CD4-positive, CD25-positive, alpha-beta regulatory T cell (primary cell): ENCODE measurements at regions not wholly inside any gene's neighbourhood (a gene's known extent, or its start where the extent isn't known, plus 50 kb on each side); places are given as distances from the start of the nearest gene placed in this dataset.
"Not testable (repeated sequence)": the region's sequence is repeated elsewhere in the genome, so short reads cannot be mapped to it uniquely, and the experiment has no call there.

ENCODE experiments used
- ATAC-seq, 2 donors: fragments of 150-1000 bp; cut with Tn5 transposase; one replicate each; pipeline ENCODE4 v1.10.0; 2021; ENCODE audit warnings: low read depth in 2 of 2, moderate number of reproducible peaks in 2 of 2, moderate library complexity in 1 of 2
- DNase-seq, 3 donors: peaks; one replicate each; pipeline versions ENCODE4 v3.0.0 to v3.0.0-alpha.2; 2012 to 2022; ENCODE audit warnings: mixed read lengths in 1 of 3
- H3K27ac ChIP-seq: one replicate; pipeline ENCODE4 v1.7.0; 2013; ENCODE audit warnings: mild to moderate bottlenecking, low read length; ENCODE audit not compliant: insufficient read depth, poor library complexity, severe bottlenecking
- H3K27me3 ChIP-seq: one replicate; pipeline ENCODE4 v1.7.0; 2013; ENCODE audit warnings: low read length; ENCODE audit not compliant: control insufficient read depth, insufficient read depth
- H3K36me3 ChIP-seq: one replicate; pipeline ENCODE4 v1.7.0; 2013; ENCODE audit warnings: mild to moderate bottlenecking, low read length, moderate library complexity; ENCODE audit not compliant: control insufficient read depth, insufficient read depth
- H3K4me1 ChIP-seq: 2 replicates; pipeline ENCODE4 v1.7.0; 2013; ENCODE audit warnings: mild to moderate bottlenecking, low read length; ENCODE audit not compliant: insufficient read depth, control insufficient read depth, poor library complexity, severe bottlenecking
- H3K4me3 ChIP-seq: one replicate; pipeline ENCODE4 v1.7.0; 2013; ENCODE audit warnings: low read depth, mild to moderate bottlenecking, low read length, moderate library complexity
- H3K9me3 ChIP-seq, 2 experiments: 1 replicate in 1 of 2; 2 replicates in 1 of 2; pipeline ENCODE4 v1.7.0; 2013; ENCODE audit warnings: low read length in 2 of 2, mild to moderate bottlenecking in 1 of 2, moderate library complexity in 1 of 2; ENCODE audit not compliant: control insufficient read depth in 2 of 2
- H3K27ac Mint-ChIP-seq, 3 donors: one replicate each; pipeline ENCODE4 v1.8.0; 2020 to 2022; ENCODE audit warnings: mild to moderate bottlenecking in 3 of 3, mixed read lengths in 3 of 3, moderate library complexity in 2 of 3
- H3K27me3 Mint-ChIP-seq: one replicate; pipeline ENCODE4 v1.8.0; 2022; ENCODE audit warnings: mild to moderate bottlenecking, mixed read lengths
- H3K36me3 Mint-ChIP-seq: one replicate; pipeline ENCODE4 v1.8.0; 2020; ENCODE audit warnings: mixed read lengths
- H3K4me1 Mint-ChIP-seq, 4 donors: one replicate each; pipeline ENCODE4 v1.8.0; 2020 to 2022; ENCODE audit warnings: mixed read lengths in 4 of 4, mild to moderate bottlenecking in 1 of 4
- H3K4me3 Mint-ChIP-seq, 4 donors: one replicate each; pipeline ENCODE4 v1.8.0; 2020 to 2022; ENCODE audit warnings: mild to moderate bottlenecking in 4 of 4, mixed read lengths in 4 of 4, moderate library complexity in 3 of 4
- H3K9me3 Mint-ChIP-seq, 7 donors: one replicate each; pipeline ENCODE4 v1.8.0; 2020 to 2022; ENCODE audit warnings: mixed read lengths in 7 of 7, mild to moderate bottlenecking in 3 of 7, moderate library complexity in 2 of 7

- H3K4me1 Mint-ChIP-seq = no peaks in the 10 kb centered on the region
- no peak overlapping the region for H3K27ac Mint-ChIP-seq
- H3K4me3 Mint-ChIP-seq = no peak overlapping the region
- no peaks in the 10 kb centered on the region for H3K36me3 ChIP-seq
- H3K4me3 ChIP-seq = no peak overlapping the region
- no peaks in the 10 kb centered on the region for H3K27me3 Mint-ChIP-seq
- no peaks in the 10 kb centered on the region for H3K4me1 ChIP-seq
- no peak for DNase-seq
- no peaks in the 10 kb centered on the region for H3K27me3 ChIP-seq
- peaks cover 0 to 4% (median 0%) of the 10 kb centered on the region in 7 donors for H3K9me3 Mint-ChIP-seq
- no peaks in the 10 kb centered on the region for H3K9me3 ChIP-seq
- H3K36me3 Mint-ChIP-seq = no peaks in the 10 kb centered on the region
- no peak overlapping the region for H3K27ac ChIP-seq
- ATAC-seq = no peak
These were observed 99.1 kb downstream of the PJA1 start for GRCh38 chrX:69066021-69066757.

- no peak overlapping the region for H3K4me3 Mint-ChIP-seq
- H3K36me3 Mint-ChIP-seq = no peaks in the 10 kb centered on the region
- no peak overlapping the region for H3K27ac Mint-ChIP-seq
These were observed 99.8 kb downstream of the PJA1 start for GRCh38 chrX:69065451-69065850.

GRCh38 chrX:69063486-69063885 lies 101.8 kb downstream of the PJA1 start:
- no peaks in the 10 kb centered on the region for H3K4me1 Mint-ChIP-seq
- H3K27me3 ChIP-seq = no peaks in the 10 kb centered on the region
- no peaks in the 10 kb centered on the region for H3K36me3 Mint-ChIP-seq
- H3K4me1 ChIP-seq = no peaks in the 10 kb centered on the region
- H3K27ac ChIP-seq = no peak overlapping the region
- H3K4me3 Mint-ChIP-seq = no peak overlapping the region
- H3K4me3 ChIP-seq = no peak overlapping the region
- H3K27ac Mint-ChIP-seq = no peak overlapping the region
- H3K36me3 ChIP-seq = no peaks in the 10 kb centered on the region
- no peaks in the 10 kb centered on the region for H3K9me3 ChIP-seq
- peaks cover 0 to 4% (median 0%) of the 10 kb centered on the region in 7 donors for H3K9me3 Mint-ChIP-seq
- no peak for ATAC-seq
- no peaks in the 10 kb centered on the region for H3K27me3 Mint-ChIP-seq
- no peak for DNase-seq

More at GRCh38 chrX:69065451-69065850, 99.8 kb downstream of the PJA1 start:
- Histone ChIP-seq H3K4me3 (no peak overlapping the region), H3K4me1 (no peaks in the 10 kb centered on the region), H3K27ac (no peak overlapping the region), H3K27me3 (no peaks in the 10 kb centered on the region), H3K9me3 (no peaks in the 10 kb centered on the region), H3K36me3 (no peaks in the 10 kb centered on the region)
- no peak for DNase-seq
- H3K4me1 Mint-ChIP-seq = no peaks in the 10 kb centered on the region
- ATAC-seq = no peak
- H3K9me3 Mint-ChIP-seq = peaks cover 0 to 4% (median 0%) of the 10 kb centered on the region in 7 donors
- H3K27me3 Mint-ChIP-seq = no peaks in the 10 kb centered on the region

DNA sequence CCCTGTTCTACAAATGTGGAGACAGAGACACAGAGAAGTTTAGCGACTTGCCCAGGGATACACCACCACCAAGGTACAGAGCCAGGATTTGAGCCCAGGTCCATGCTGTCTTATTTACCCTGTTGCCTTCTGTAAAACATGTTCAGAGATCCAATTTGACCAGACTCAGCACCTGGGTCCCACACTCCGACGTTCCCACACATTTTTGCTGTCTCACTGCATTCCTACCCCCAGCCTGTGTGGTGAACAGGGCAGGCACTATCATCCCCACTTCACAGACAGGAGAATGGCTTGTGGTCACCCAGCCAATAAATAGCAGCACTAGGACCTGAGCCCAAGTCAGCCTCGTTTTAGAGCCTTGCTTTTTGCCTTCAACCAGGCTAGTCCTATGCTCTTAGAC lies 102.8 kb downstream of the PJA1 start:
- H3K27ac Mint-ChIP-seq = no peak overlapping the region
- H3K27me3 Mint-ChIP-seq = no peaks in the 10 kb centered on the region
- no peaks in the 10 kb centered on the region for H3K4me1 ChIP-seq
- no peaks in the 10 kb centered on the region for H3K4me1 Mint-ChIP-seq
- DNase-seq = no peak
- H3K9me3 Mint-ChIP-seq = peaks cover 0 to 4% (median 0%) of the 10 kb centered on the region in 7 donors
- ATAC-seq = no peak
- H3K27ac ChIP-seq = no peak overlapping the region
- H3K36me3 ChIP-seq = no peaks in the 10 kb centered on the region
- no peak overlapping the region for H3K4me3 Mint-ChIP-seq
- H3K27me3 ChIP-seq = no peaks in the 10 kb centered on the region
- H3K9me3 ChIP-seq = no peaks in the 10 kb centered on the region
- no peaks in the 10 kb centered on the region for H3K36me3 Mint-ChIP-seq
- H3K4me3 ChIP-seq = no peak overlapping the region

- peaks cover 0 to 4% (median 0%) of the 10 kb centered on the region in 7 donors for H3K9me3 Mint-ChIP-seq
- Histone ChIP-seq H3K36me3 (no peaks in the 10 kb centered on the region), H3K4me3 (no peak overlapping the region), H3K27ac (no peak overlapping the region), H3K27me3 (no peaks in the 10 kb centered on the region), H3K4me1 (no peaks in the 10 kb centered on the region), H3K9me3 (no peaks in the 10 kb centered on the region)
- no peaks in the 10 kb centered on the region for H3K27me3 Mint-ChIP-seq
- no peak for DNase-seq
- ATAC-seq = no peak
- no peaks in the 10 kb centered on the region for H3K36me3 Mint-ChIP-seq
- H3K4me1 Mint-ChIP-seq = no peaks in the 10 kb centered on the region
- H3K27ac Mint-ChIP-seq = no peak overlapping the region
- H3K4me3 Mint-ChIP-seq = no peak overlapping the region
These were observed 104.4 kb downstream of the PJA1 start for GRCh38 chrX:69060631-69061408.

GRCh38 chrX:69055193-69055592 lies 110.1 kb downstream of the PJA1 start:
- no peaks in the 10 kb centered on the region for H3K4me1 Mint-ChIP-seq
- DNase-seq (no peak), ATAC-seq (no peak)
- no peaks in the 10 kb centered on the region for H3K36me3 Mint-ChIP-seq
- H3K36me3 ChIP-seq = no peaks in the 10 kb centered on the region
- H3K9me3 Mint-ChIP-seq = peaks cover 0 to 2% (median 0%) of the 10 kb centered on the region in 7 donors
- no peaks in the 10 kb centered on the region for H3K4me1 ChIP-seq
- no peaks in the 10 kb centered on the region for H3K9me3 ChIP-seq
- H3K4me3 Mint-ChIP-seq = no peak overlapping the region
- H3K27me3 ChIP-seq = no peaks in the 10 kb centered on the region
- H3K27ac ChIP-seq = no peak overlapping the region
- H3K27me3 Mint-ChIP-seq = no peaks in the 10 kb centered on the region
- H3K4me3 ChIP-seq = no peak overlapping the region
- H3K27ac Mint-ChIP-seq = no peak overlapping the region

DNA sequence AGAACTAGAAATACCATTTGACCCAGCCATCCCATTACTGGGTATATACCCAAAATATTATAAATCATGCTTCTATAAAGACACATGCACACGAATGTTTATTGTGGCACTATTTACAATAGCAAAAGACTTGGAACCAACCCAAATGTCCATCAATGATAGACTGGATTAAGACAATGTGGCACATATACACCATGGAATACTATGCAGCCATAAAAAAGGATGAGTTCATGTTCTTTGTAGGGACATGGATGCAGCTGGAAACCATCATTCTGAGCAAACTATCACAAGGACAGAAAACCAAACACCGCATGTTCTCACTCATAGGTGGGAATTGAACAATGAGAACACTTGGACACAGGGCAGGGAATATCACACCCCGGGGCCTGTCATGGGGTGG lies 110.8 kb downstream of the PJA1 start:
- not testable (repeated sequence) for H3K27me3 ChIP-seq, H3K4me1 Mint-ChIP-seq, H3K9me3 ChIP-seq, H3K27me3 Mint-ChIP-seq, H3K9me3 Mint-ChIP-seq, H3K4me1 ChIP-seq, H3K27ac Mint-ChIP-seq, H3K36me3 Mint-ChIP-seq, H3K36me3 ChIP-seq, H3K4me3 ChIP-seq, H3K27ac ChIP-seq, H3K4me3 Mint-ChIP-seq, ATAC-seq, DNase-seq

- no peak for DNase-seq
- Histone ChIP-seq H3K36me3 (no peaks in the 10 kb centered on the region), H3K4me3 (no peak overlapping the region), H3K9me3 (no peaks in the 10 kb centered on the region), H3K27me3 (no peaks in the 10 kb centered on the region), H3K4me1 (no peaks in the 10 kb centered on the region), H3K27ac (no peak overlapping the region)
- no peaks in the 10 kb centered on the region for H3K27me3 Mint-ChIP-seq
- H3K9me3 Mint-ChIP-seq = no peaks in the 10 kb centered on the region
- H3K36me3 Mint-ChIP-seq = no peaks in the 10 kb centered on the region
- ATAC-seq = no peak
- H3K4me1 Mint-ChIP-seq = no peaks in the 10 kb centered on the region
- no peak overlapping the region for H3K27ac Mint-ChIP-seq
- no peak overlapping the region for H3K4me3 Mint-ChIP-seq
These were observed 113.4 kb downstream of the PJA1 start for GRCh38 chrX:69051901-69052300.
